RWPE1 (cell line): ENCODE measurements at regions not wholly inside any gene's neighbourhood (a gene's known extent, or its start where the extent isn't known, plus 50 kb on each side); places are given as distances from the start of the nearest gene placed in this dataset.

Experiments
- CTCF ChIA-PET: fragments of 350-600 bp; sonication (Branson Sonifier 250); formaldehyde crosslinking; extraction: SDS; loops from one replicate; lab custom pipeline; 2021; lab: Yijun Ruan, JAX
- POLR2A ChIA-PET: fragments of 400-600 bp; formaldehyde crosslinking; extraction: SDS; loops from one replicate; lab custom pipeline; 2020; ENCODE audit warnings: antibody characterized with exemption; ENCODE audit not compliant: low non-redundant PET; lab: Yijun Ruan, JAX
- DNase-seq: peaks from one replicate; pipeline ENCODE4 v3.0.0; 2012; ENCODE audit warnings: low spot score
- H3K27ac ChIP-seq: fragments of 450-650 bp; 2 replicates; pipeline ENCODE4 v1.5.1; 2017
- CTCF ChIP-seq: fragments of 450-650 bp; conservative IDR thresholded peaks from 2 replicates; pipeline ENCODE4 v1.5.1; 2017; ENCODE audit warnings: low read depth, mild to moderate bottlenecking

- H3K27ac ChIP-seq = no peak overlapping the region
- ChIA-PET POLR2A (no interaction called here), CTCF (interaction anchor here (0.6 to 1.0 kb wide), 2 partner anchors 67 to 77 kb away, joined by 3 read pairs; no protein-coding TSS in a partner anchor)
- peak; percentile 62 for DNase-seq
- no peak for TF ChIP-seq CTCF
Measured at GRCh38 chr5:110086658-110087388, 397.1 kb downstream of the MAN2A1 start.

GRCh38 chr5:110087829-110088228 lies 398.1 kb downstream of the MAN2A1 start:
- H3K27ac ChIP-seq = no peak overlapping the region
- ChIA-PET CTCF (interaction anchor here (0.6 kb wide), 1 partner anchor 76 kb away, joined by 3 read pairs; no protein-coding TSS in a partner anchor), POLR2A (no interaction called here)
- no peak for DNase-seq
- TF ChIP-seq CTCF = no peak

- no peak overlapping the region for H3K27ac ChIP-seq
- TF ChIP-seq CTCF = no peak
- DNase-seq = peak; percentile 56
- ChIA-PET CTCF (no interaction called here), POLR2A (no interaction called here)
Measured at GRCh38 chr5:110088676-110089436, 399.1 kb downstream of the MAN2A1 start.

GRCh38 chr5:110092955-110093785 lies 403.4 kb downstream of the MAN2A1 start:
- ChIA-PET CTCF (interaction anchor here (0.6 kb wide), 3 partner anchors 25 to 38 kb away, joined by 3 to 7 read pairs (median 3); no protein-coding TSS in a partner anchor), POLR2A (no interaction called here)
- DNase-seq = no peak
- no peak overlapping the region for H3K27ac ChIP-seq
- TF ChIP-seq CTCF = no peak

GRCh38 chr5:110094109-110094508 lies 404.4 kb downstream of the MAN2A1 start:
- H3K27ac ChIP-seq = no peak overlapping the region
- DNase-seq = no peak
- ChIA-PET CTCF (interaction anchor here (0.6 kb wide), 1 partner anchor 39 kb away, joined by 3 read pairs; no protein-coding TSS in a partner anchor), POLR2A (no interaction called here)
- no peak for TF ChIP-seq CTCF

- TF ChIP-seq CTCF = no peak
- ChIA-PET CTCF (interaction anchor here (0.7 kb wide), 1 partner anchor 309 kb away, joined by 4 read pairs; no protein-coding TSS in a partner anchor), POLR2A (no interaction called here)
- no peak overlapping the region for H3K27ac ChIP-seq
- DNase-seq = no peak
Measured at GRCh38 chr5:110094548-110094947, 404.8 kb downstream of the MAN2A1 start.
